ENCODE measurements at regions not wholly inside any gene's neighbourhood (a gene's known extent, or its start where the extent isn't known, plus 50 kb on each side); places are given as distances from the start of the nearest gene placed in this dataset.
A peak's percentile ranks its signal among the peaks of the same experiment; 100 is the strongest.

DNA sequence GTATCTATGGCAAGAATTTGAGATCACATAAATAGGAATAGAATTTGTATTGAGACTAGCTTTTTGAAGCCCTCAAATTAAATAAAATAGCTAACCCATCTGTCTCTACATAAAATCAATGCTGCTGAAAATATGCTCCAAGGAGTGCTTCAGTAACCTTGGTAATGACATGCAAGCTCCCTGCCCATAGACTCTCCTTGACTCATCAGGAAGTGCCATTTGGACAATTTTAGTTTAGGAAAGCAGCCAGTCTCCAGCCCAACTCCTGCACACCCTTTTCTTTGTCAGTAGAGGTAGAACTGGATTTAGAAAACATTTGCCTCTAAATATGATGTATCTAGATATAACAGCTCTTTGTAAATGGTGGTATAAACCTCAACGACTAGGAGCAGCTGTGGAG lies 69.9 kb upstream of the PTPRZ1 start:
- Histone ChIP-seq H2AFZ (ENCODE audit: control insufficient read depth, low read length) (peak overlapping the region; percentile 58), H3K4me1 (ENCODE audit: control insufficient read depth, extremely low read depth, insufficient read depth, low read length) (peaks cover 41% of the 10 kb centered on the region), H3K9me1 (ENCODE audit: control insufficient read depth, extremely low read depth, insufficient read depth, low read length) (no peaks in the 10 kb centered on the region), H3K4me3 (ENCODE audit: control insufficient read depth in 2 of 3, extremely low read depth in 1 of 3, insufficient read depth in 2 of 3, low read depth in 1 of 3, low read length in 3 of 3) (no peak overlapping the region), H3K79me2 (ENCODE audit: control insufficient read depth, insufficient read depth, low read length) (no peaks in the 10 kb centered on the region), H3K9me3 (ENCODE audit: control insufficient read depth, low read depth, low read length) (peaks cover 3% of the 10 kb centered on the region), H3K27me3 (ENCODE audit: control insufficient read depth, extremely low read depth, insufficient read depth, low read length) (no peaks in the 10 kb centered on the region), H4K20me1 (ENCODE audit: control insufficient read depth, extremely low read depth, insufficient read depth, low read length) (no peaks in the 10 kb centered on the region), H3K27ac (ENCODE audit: control insufficient read depth, insufficient read depth, low read length) (no peak overlapping the region), H3K9ac (ENCODE audit: control insufficient read depth, extremely low read depth, insufficient read depth, low read length) (no peak overlapping the region), H3K4me2 (ENCODE audit: control insufficient read depth, extremely low read depth, insufficient read depth, low read depth, low read length) (no peak overlapping the region), H3K36me3 (ENCODE audit: control insufficient read depth in 2 of 2, extremely low read depth in 1 of 2, insufficient read depth in 2 of 2, low read length in 2 of 2) (no peaks in the 10 kb centered on the region)
- DNase-seq (ENCODE audit: low read depth, low spot score): no peak
- dilution Hi-C loops (cut with MboI; ENCODE audit: extremely low pct_ligation_motif_present, low sequenced_read_pairs): no loop called here
- peak; percentile 96 for FAIRE-seq
- no peak for TF ChIP-seq CTCF (optimal IDR thresholded peaks at IDR 0.05 in 1 of 3, IDR thresholded peaks at IDR 0.05 in 1 of 3, conservative IDR thresholded peaks at IDR 0.05 in 1 of 3; ENCODE audit: extremely low read depth in 1 of 3, insufficient read depth in 2 of 3, low read length in 3 of 3)
- TF ChIP-seq EZH2 (IDR thresholded peaks at IDR 0.05; ENCODE audit: low read length): no peak

- TF ChIP-seq EZH2 (IDR thresholded peaks at IDR 0.05; ENCODE audit: low read length) (no peak), CTCF (optimal IDR thresholded peaks at IDR 0.05 in 1 of 3, IDR thresholded peaks at IDR 0.05 in 1 of 3, conservative IDR thresholded peaks at IDR 0.05 in 1 of 3; ENCODE audit: extremely low read depth in 1 of 3, insufficient read depth in 2 of 3, low read length in 3 of 3) (no peak)
- H3K9me1 ChIP-seq (ENCODE audit: control insufficient read depth, extremely low read depth, insufficient read depth, low read length): no peaks in the 10 kb centered on the region
- no peak overlapping the region for H2AFZ ChIP-seq (ENCODE audit: control insufficient read depth, low read length)
- H3K27me3 ChIP-seq (ENCODE audit: control insufficient read depth, extremely low read depth, insufficient read depth, low read length): no peaks in the 10 kb centered on the region
- no peaks in the 10 kb centered on the region for H3K36me3 ChIP-seq (ENCODE audit: control insufficient read depth in 2 of 2, extremely low read depth in 1 of 2, insufficient read depth in 2 of 2, low read length in 2 of 2)
- no peaks in the 10 kb centered on the region for H3K9me3 ChIP-seq (ENCODE audit: control insufficient read depth, low read depth, low read length)
- dilution Hi-C loops (cut with MboI; ENCODE audit: extremely low pct_ligation_motif_present, low sequenced_read_pairs): no loop called here
- no peak overlapping the region for H3K4me2 ChIP-seq (ENCODE audit: control insufficient read depth, extremely low read depth, insufficient read depth, low read depth, low read length)
- H3K4me3 ChIP-seq (ENCODE audit: control insufficient read depth in 2 of 3, extremely low read depth in 1 of 3, insufficient read depth in 2 of 3, low read depth in 1 of 3, low read length in 3 of 3): no peak overlapping the region
- H4K20me1 ChIP-seq (ENCODE audit: control insufficient read depth, extremely low read depth, insufficient read depth, low read length): no peaks in the 10 kb centered on the region
- H3K27ac ChIP-seq (ENCODE audit: control insufficient read depth, insufficient read depth, low read length): peak overlapping the region; percentile 4
- no peak overlapping the region for H3K9ac ChIP-seq (ENCODE audit: control insufficient read depth, extremely low read depth, insufficient read depth, low read length)
- H3K79me2 ChIP-seq (ENCODE audit: control insufficient read depth, insufficient read depth, low read length): no peaks in the 10 kb centered on the region
- peaks cover 60% of the 10 kb centered on the region for H3K4me1 ChIP-seq (ENCODE audit: control insufficient read depth, extremely low read depth, insufficient read depth, low read length)
- DNase-seq (ENCODE audit: low read depth, low spot score) (no peak), FAIRE-seq (peak; percentile 76)
Measured at GRCh38 chr7:121800916-121801675, 71.9 kb upstream of the PTPRZ1 start.

Measured in keratinocyte (primary cell).